Neural progenitor cell (in vitro differentiated cells): ENCODE measurements at regions not wholly inside any gene's neighbourhood (a gene's known extent, or its start where the extent isn't known, plus 50 kb on each side); places are given as distances from the start of the nearest gene placed in this dataset.

ENCODE experiments used
- EZH2 ChIP-seq: fragments of 200-600 bp; sonication (generic); IDR thresholded peaks from 2 replicates; pipeline ENCODE4 v1.6.1; 2017; ENCODE audit warnings: antibody characterized with exemption, mild to moderate bottlenecking, moderate library complexity
- TF ChIP-seq, protein P1 (sequence below): fragments of 200-600 bp; sonication (generic); IDR thresholded peaks from 2 replicates; pipeline ENCODE4 v1.5.1; 2017; ENCODE audit warnings: antibody characterized with exemption, mild to moderate bottlenecking

DNA sequence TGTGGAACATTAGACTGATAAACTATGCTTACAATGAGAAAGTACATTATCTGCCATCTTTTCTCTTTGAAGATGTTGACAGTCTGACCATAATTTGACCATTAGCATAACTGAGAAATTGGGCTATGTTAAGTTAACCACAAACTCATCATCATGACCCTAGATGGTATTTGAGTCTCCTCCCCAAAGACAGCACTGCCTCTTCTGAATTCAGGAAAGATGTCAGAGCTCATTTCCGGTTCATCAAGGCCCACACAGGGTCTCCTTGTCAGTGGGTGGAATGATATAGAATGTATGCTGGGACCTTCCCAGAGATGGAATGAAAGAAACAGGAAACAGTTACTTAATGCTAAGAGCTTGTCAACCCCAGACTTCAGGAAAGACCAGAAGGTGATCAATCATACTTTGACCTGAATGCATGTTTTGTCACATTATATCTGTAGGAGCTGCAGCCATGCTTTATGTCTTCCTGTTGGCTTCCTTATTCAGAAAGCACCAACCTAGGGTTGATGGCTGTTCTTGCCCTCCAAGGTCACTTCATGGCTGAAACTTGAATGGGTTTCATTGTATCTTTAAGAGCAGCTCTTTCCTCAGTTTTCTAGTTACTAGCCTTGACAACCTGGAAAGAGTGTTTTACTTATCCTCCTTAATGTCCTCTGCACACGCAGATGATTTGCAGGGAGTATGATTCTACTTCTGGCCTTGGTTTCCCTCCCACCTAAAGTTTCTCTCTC is 99.1 kb upstream of the NEUROD1 start:
- TF ChIP-seq EZH2, result no peak
- TF ChIP-seq, protein P1, sequence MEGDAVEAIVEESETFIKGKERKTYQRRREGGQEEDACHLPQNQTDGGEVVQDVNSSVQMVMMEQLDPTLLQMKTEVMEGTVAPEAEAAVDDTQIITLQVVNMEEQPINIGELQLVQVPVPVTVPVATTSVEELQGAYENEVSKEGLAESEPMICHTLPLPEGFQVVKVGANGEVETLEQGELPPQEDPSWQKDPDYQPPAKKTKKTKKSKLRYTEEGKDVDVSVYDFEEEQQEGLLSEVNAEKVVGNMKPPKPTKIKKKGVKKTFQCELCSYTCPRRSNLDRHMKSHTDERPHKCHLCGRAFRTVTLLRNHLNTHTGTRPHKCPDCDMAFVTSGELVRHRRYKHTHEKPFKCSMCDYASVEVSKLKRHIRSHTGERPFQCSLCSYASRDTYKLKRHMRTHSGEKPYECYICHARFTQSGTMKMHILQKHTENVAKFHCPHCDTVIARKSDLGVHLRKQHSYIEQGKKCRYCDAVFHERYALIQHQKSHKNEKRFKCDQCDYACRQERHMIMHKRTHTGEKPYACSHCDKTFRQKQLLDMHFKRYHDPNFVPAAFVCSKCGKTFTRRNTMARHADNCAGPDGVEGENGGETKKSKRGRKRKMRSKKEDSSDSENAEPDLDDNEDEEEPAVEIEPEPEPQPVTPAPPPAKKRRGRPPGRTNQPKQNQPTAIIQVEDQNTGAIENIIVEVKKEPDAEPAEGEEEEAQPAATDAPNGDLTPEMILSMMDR, result no peak
